Hypothalamus (tissue), 51 donors: ENCODE measurements at regions not wholly inside any gene's neighbourhood (a gene's known extent, or its start where the extent isn't known, plus 50 kb on each side); places are given as distances from the start of the nearest gene placed in this dataset.

Experiments
- DNase-seq, 51 donors: peaks; one replicate each; lab custom pipeline; 2025; lab: John Stamatoyannopoulos, UW

- DNase-seq: no peak
These were observed 657.9 kb downstream of the TLR4 start for GRCh38 chr9:118362123-118362522.

- DNase-seq: no peak
These were observed 658.4 kb downstream of the TLR4 start for GRCh38 chr9:118362596-118362995.

GRCh38 chr9:118364266-118365106 is 660.3 kb downstream of the TLR4 start:
- DNase-seq: no peak

GRCh38 chr9:118366228-118366627 is 662.0 kb downstream of the TLR4 start:
- no peak for DNase-seq

- no peak for DNase-seq
These were observed 663.2 kb downstream of the TLR4 start for GRCh38 chr9:118367383-118367782.

- DNase-seq: no peak
These were observed 680.4 kb downstream of the TLR4 start for GRCh38 chr9:118384531-118385100.

- no peak for DNase-seq
These were observed 691.2 kb downstream of the TLR4 start for GRCh38 chr9:118395415-118395814.

- DNase-seq: no peak
These were observed 697.3 kb downstream of the TLR4 start for GRCh38 chr9:118401546-118401945.

GRCh38 chr9:118414676-118415075 is 710.5 kb downstream of the TLR4 start:
- DNase-seq: no peak

- DNase-seq: no peak
These were observed 714.8 kb downstream of the TLR4 start for GRCh38 chr9:118418887-118419565.

- no peak for DNase-seq
These were observed 715.5 kb downstream of the TLR4 start for GRCh38 chr9:118419676-118420075.

- no peak for DNase-seq
These were observed 718.3 kb downstream of the TLR4 start for GRCh38 chr9:118422508-118422907.

- no peak for DNase-seq
These were observed 718.8 kb downstream of the TLR4 start for GRCh38 chr9:118423021-118423420.

- no peak for DNase-seq
These were observed 719.5 kb downstream of the TLR4 start for GRCh38 chr9:118423721-118424120.

GRCh38 chr9:118426772-118427171 is 722.6 kb downstream of the TLR4 start:
- DNase-seq: no peak

GRCh38 chr9:118438810-118439209 is 734.6 kb downstream of the TLR4 start:
- no peak for DNase-seq

GRCh38 chr9:118439441-118439840 is 735.2 kb downstream of the TLR4 start:
- no peak for DNase-seq

- DNase-seq: peak in 1 of 51 donors; percentile 1
These were observed 740.2 kb downstream of the TLR4 start for GRCh38 chr9:118444403-118444802.

GRCh38 chr9:118446943-118447639 is 742.9 kb downstream of the TLR4 start:
- DNase-seq: no peak

GRCh38 chr9:118449554-118449953 is 745.4 kb downstream of the TLR4 start:
- no peak for DNase-seq

- no peak for DNase-seq
These were observed 751.1 kb downstream of the TLR4 start for GRCh38 chr9:118455259-118455658.
